ENCODE measurements at regions not wholly inside any gene's neighbourhood (a gene's known extent, or its start where the extent isn't known, plus 50 kb on each side); places are given as distances from the start of the nearest gene placed in this dataset.
"Not testable (repeated sequence)": the region's sequence is repeated elsewhere in the genome, so short reads cannot be mapped to it uniquely, and the experiment has no call there.

DNA sequence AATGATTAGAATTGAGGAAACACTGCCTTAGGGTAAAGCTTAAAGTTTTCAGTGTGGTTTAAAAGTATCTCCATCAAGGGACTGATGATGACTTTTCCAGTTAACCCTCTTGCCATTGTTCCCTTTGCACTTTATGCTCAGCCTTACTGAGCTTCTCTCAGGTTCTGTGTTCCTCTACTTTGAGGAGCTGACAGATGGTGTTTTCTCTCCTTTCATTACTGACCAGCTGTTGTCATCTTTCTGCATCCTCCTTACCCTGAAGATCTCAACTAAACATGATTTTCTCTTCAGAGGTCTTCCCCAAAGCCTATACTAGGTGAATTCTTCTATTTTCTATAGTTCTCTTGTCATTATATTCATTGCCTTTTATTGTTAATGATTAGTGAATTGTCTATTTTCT is 475.6 kb upstream of the SYNCRIP start:
- Mint-ChIP-seq H3K4me3 (no peak overlapping the region), H3K27ac (no peak overlapping the region), H3K9me3 (no peaks in the 10 kb centered on the region), H3K27me3 (ENCODE audit: low read depth, poor library complexity) (peaks cover 3% of the 10 kb centered on the region), H3K4me1 (no peaks in the 10 kb centered on the region), H3K36me3 (ENCODE audit: low read depth) (no peaks in the 10 kb centered on the region)
- TF ChIP-seq, protein P1, sequence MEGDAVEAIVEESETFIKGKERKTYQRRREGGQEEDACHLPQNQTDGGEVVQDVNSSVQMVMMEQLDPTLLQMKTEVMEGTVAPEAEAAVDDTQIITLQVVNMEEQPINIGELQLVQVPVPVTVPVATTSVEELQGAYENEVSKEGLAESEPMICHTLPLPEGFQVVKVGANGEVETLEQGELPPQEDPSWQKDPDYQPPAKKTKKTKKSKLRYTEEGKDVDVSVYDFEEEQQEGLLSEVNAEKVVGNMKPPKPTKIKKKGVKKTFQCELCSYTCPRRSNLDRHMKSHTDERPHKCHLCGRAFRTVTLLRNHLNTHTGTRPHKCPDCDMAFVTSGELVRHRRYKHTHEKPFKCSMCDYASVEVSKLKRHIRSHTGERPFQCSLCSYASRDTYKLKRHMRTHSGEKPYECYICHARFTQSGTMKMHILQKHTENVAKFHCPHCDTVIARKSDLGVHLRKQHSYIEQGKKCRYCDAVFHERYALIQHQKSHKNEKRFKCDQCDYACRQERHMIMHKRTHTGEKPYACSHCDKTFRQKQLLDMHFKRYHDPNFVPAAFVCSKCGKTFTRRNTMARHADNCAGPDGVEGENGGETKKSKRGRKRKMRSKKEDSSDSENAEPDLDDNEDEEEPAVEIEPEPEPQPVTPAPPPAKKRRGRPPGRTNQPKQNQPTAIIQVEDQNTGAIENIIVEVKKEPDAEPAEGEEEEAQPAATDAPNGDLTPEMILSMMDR (IDR thresholded peaks at IDR 0.05) = no peak
- no peak for DNase-seq

DNA sequence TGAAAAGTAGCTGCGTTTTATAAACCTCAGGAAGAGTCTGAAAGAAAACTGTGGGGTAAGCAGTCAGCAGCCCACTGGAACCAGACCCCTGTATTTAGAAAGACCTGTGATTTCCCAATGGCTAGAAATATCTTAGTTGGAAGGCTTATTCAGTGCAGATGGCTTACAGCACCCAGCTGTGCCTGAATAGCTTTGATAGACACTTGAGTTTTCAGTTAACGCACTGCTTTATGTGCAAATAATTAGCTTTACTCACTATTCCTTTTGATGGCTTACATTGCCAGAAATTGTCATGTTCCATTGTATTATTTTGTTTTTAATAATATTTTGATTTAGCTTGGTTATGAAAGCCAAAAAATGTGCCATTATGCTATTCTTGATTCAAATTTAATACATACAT is 465.3 kb upstream of the SYNCRIP start:
- Mint-ChIP-seq H3K4me1 (no peaks in the 10 kb centered on the region), H3K27me3 (ENCODE audit: low read depth, poor library complexity) (no peaks in the 10 kb centered on the region), H3K4me3 (no peak overlapping the region), H3K9me3 (peaks cover 15% of the 10 kb centered on the region), H3K27ac (no peak overlapping the region), H3K36me3 (ENCODE audit: low read depth) (no peaks in the 10 kb centered on the region)
- no peak for DNase-seq
- TF ChIP-seq, protein P1 (IDR thresholded peaks at IDR 0.05) = no peak

DNA sequence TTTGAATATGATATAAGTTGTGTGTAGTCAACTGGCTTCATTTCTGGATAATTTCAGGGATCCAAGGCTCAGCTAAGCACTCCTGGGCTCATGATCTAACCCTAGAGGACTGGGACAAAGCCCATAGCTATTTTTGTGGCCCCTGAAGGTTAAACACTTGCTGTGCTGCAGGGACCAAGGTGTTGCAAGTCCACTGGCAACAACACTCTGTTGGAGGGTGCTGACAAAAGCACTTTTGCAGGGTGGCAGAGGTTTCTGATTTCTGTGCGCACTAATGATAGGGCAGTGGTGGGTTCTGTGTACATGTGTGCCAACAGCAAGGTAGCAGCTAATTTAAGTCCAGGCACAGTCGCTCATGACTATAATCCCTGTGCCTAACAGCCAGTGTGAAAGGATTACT is 445.3 kb upstream of the SYNCRIP start:
- no peaks in the 10 kb centered on the region for H3K27me3 Mint-ChIP-seq (ENCODE audit: low read depth, poor library complexity)
- TF ChIP-seq, protein P1 (IDR thresholded peaks at IDR 0.05) = no peak
- H3K36me3 Mint-ChIP-seq (ENCODE audit: low read depth) = no peaks in the 10 kb centered on the region
- DNase-seq = no peak
- H3K9me3 Mint-ChIP-seq = peaks cover 32% of the 10 kb centered on the region
- H3K4me3 Mint-ChIP-seq = no peak overlapping the region
- no peak overlapping the region for H3K27ac Mint-ChIP-seq
- no peaks in the 10 kb centered on the region for H3K4me1 Mint-ChIP-seq

DNA sequence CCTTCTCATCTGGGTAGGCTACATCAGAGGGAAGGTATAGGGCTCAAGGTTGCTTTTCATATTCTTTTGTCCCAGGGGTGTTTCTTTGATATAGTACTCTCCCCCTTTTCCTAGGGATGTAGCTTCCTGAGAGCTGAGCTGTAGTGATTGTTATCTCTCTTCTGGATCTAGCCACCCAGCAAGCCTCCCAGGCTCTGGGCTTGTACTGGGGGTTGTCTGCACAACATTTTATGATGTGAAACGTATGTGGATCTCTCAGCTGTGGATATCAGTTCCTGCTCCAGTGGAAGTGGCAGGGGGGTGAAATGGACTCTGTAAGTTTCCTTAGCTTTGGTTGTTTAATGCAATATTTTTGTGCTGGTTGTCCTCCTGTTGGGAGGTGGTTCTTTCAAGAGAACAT is 437.3 kb upstream of the SYNCRIP start:
- Mint-ChIP-seq H3K4me1 (no peaks in the 10 kb centered on the region), H3K36me3 (ENCODE audit: low read depth) (no peaks in the 10 kb centered on the region), H3K9me3 (peaks cover 22% of the 10 kb centered on the region), H3K4me3 (no peak overlapping the region), H3K27ac (no peak overlapping the region), H3K27me3 (ENCODE audit: low read depth, poor library complexity) (peaks cover 4% of the 10 kb centered on the region)
- DNase-seq = no peak
- TF ChIP-seq, protein P1 (IDR thresholded peaks at IDR 0.05) = no peak

DNA sequence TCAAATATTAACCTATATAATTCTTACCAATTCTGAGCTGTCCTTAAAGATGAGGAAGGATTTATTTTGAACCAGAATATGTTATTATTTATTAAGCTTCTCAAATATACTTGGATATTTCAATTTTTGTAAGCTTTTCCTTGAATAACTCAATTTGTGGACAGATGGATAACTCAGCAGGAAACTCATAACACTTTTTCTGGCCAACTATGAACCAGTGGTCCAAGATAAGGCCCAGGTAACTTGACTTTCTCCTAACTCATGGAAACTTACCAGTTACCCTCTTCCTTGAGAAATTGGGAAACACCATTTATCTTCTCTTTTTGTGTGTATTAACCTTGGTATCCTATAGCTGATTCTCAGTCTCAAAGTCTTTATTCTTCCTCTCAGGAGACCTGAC is 427.5 kb upstream of the SYNCRIP start:
- H3K4me3 Mint-ChIP-seq = no peak overlapping the region
- H3K36me3 Mint-ChIP-seq (ENCODE audit: low read depth) = no peaks in the 10 kb centered on the region
- peaks cover 5% of the 10 kb centered on the region for H3K4me1 Mint-ChIP-seq
- no peak overlapping the region for H3K27ac Mint-ChIP-seq
- TF ChIP-seq, protein P1 (IDR thresholded peaks at IDR 0.05) = no peak
- peaks cover 4% of the 10 kb centered on the region for H3K27me3 Mint-ChIP-seq (ENCODE audit: low read depth, poor library complexity)
- DNase-seq = no peak
- H3K9me3 Mint-ChIP-seq = no peaks in the 10 kb centered on the region

DNA sequence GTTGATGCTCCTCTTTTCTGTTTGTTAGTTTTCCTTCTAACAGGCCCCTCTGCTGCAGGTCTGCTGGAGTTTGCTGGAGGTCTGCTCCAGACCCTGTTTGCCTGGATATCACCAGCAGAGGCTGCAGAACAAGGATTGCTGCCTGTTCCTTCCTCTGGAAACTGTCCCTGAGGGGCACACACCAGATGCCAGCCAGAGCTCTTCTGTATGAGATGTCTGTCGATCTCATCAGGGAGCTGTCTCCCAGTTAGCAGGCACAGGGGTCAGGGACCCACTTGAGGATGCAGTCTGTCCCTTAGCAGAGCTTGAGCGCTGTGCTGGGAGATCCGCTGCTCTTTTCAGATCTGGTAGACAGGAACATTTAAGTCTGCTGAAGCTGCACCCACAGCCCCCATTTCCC is 422.3 kb upstream of the SYNCRIP start:
- H3K4me1 Mint-ChIP-seq; H3K36me3 Mint-ChIP-seq (ENCODE audit: low read depth); H3K27ac Mint-ChIP-seq; DNase-seq; H3K4me3 Mint-ChIP-seq; H3K27me3 Mint-ChIP-seq (ENCODE audit: low read depth, poor library complexity): not testable (repeated sequence)
- peaks cover 11% of the 10 kb centered on the region for H3K9me3 Mint-ChIP-seq

DNA sequence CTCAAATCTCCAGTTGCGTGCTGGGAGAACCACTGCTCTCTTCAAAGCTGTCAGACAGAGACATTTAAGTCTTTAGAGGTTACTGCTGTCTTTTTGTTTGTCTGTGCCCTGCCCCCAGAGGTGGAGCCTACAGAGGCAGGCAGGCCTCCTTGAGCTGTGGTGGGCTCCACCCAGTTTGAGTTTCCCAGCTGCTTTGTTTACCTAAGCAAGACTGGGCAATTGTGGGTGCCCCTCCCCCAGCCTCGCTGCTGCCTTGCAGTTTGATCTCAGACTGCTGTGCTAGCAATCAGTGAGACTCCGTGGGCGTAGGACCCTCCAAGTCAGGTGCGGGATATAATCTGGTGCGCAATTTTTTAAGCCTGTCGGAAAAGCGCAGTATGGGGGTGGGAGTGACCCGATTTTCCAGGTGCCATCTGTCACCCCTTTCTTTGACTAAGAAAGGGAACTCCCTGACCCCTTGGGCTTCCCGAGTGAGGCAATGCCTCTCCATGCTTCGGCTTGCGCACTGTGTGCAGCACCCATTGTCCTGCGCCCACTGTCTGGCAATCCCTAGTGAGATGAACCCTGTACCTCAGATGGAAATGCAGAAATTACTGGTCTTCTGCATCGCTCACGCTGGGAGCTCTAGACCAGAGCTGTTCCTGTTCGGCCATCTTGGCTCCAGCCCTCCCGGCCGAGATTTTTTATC is 414.8 kb upstream of the SYNCRIP start:
- H3K27ac Mint-ChIP-seq; H3K4me3 Mint-ChIP-seq; H3K36me3 Mint-ChIP-seq (ENCODE audit: low read depth); H3K27me3 Mint-ChIP-seq (ENCODE audit: low read depth, poor library complexity); H3K4me1 Mint-ChIP-seq: not testable (repeated sequence)
- H3K9me3 Mint-ChIP-seq = peaks cover 62% of the 10 kb centered on the region
- peak; percentile 27 for DNase-seq
